Neural crest cell (in vitro differentiated cells): ENCODE measurements at regions not wholly inside any gene's neighbourhood (a gene's known extent, or its start where the extent isn't known, plus 50 kb on each side); places are given as distances from the start of the nearest gene placed in this dataset.

Experiments
- DNase-seq: peaks from one replicate; pipeline ENCODE4 v3.0.0; 2021; ENCODE audit warnings: low read depth, mixed read lengths, low spot score
- H3K27ac Mint-ChIP-seq: one replicate; pipeline ENCODE4 v1.8.0; 2021; ENCODE audit warnings: mild to moderate bottlenecking, mixed read lengths; ENCODE audit not compliant: unreplicated experiment
- H3K27me3 Mint-ChIP-seq: 2 replicates; pipeline ENCODE4 v1.8.0; 2021; ENCODE audit warnings: low read depth, mild to moderate bottlenecking, mixed read lengths
- H3K36me3 Mint-ChIP-seq: 2 replicates; pipeline ENCODE4 v1.8.0; 2021; ENCODE audit warnings: low read depth, mild to moderate bottlenecking, mixed read lengths
- H3K4me1 Mint-ChIP-seq: 2 replicates; pipeline ENCODE4 v1.8.0; 2021; ENCODE audit warnings: mixed read lengths
- H3K4me3 Mint-ChIP-seq: one replicate; pipeline ENCODE4 v1.8.0; 2021; ENCODE audit warnings: mild to moderate bottlenecking, mixed read lengths
- H3K9me3 Mint-ChIP-seq: 2 replicates; pipeline ENCODE4 v1.8.0; 2021; ENCODE audit warnings: mixed read lengths
- CTCF ChIP-seq: fragments of 200-600 bp; sonication (generic); conservative IDR thresholded peaks from 2 replicates; pipeline ENCODE4 v1.5.0; 2021; ENCODE audit warnings: antibody characterized with exemption, mild to moderate bottlenecking

- no peak for DNase-seq
- no peak overlapping the region for H3K4me3 Mint-ChIP-seq
- H3K27ac Mint-ChIP-seq, result no peak overlapping the region
- TF ChIP-seq CTCF, result no peak
- H3K36me3 Mint-ChIP-seq, result no peaks in the 10 kb centered on the region
- H3K4me1 Mint-ChIP-seq, result peaks cover 7% of the 10 kb centered on the region
- H3K9me3 Mint-ChIP-seq, result no peaks in the 10 kb centered on the region
- peaks cover 63% of the 10 kb centered on the region for H3K27me3 Mint-ChIP-seq
These were observed 195.3 kb downstream of the C1orf94 start for GRCh38 chr1:34371829-34372532.

- Mint-ChIP-seq H3K4me1 (peaks cover 7% of the 10 kb centered on the region), H3K9me3 (no peaks in the 10 kb centered on the region), H3K36me3 (no peaks in the 10 kb centered on the region), H3K27me3 (peaks cover 65% of the 10 kb centered on the region), H3K4me3 (no peak overlapping the region), H3K27ac (no peak overlapping the region)
- no peak for TF ChIP-seq CTCF
- no peak for DNase-seq
These were observed 196.2 kb downstream of the C1orf94 start for GRCh38 chr1:34372891-34373290.

GRCh38 chr1:34373912-34374311, 197.2 kb downstream of the C1orf94 start:
- Mint-ChIP-seq H3K36me3 (no peaks in the 10 kb centered on the region), H3K27ac (no peak overlapping the region), H3K9me3 (no peaks in the 10 kb centered on the region), H3K27me3 (peaks cover 59% of the 10 kb centered on the region), H3K4me1 (peaks cover 7% of the 10 kb centered on the region), H3K4me3 (no peak overlapping the region)
- no peak for DNase-seq
- TF ChIP-seq CTCF, result no peak

GRCh38 chr1:34376531-34376930, 199.8 kb downstream of the C1orf94 start:
- Mint-ChIP-seq H3K4me1 (peaks cover 7% of the 10 kb centered on the region), H3K36me3 (no peaks in the 10 kb centered on the region), H3K9me3 (no peaks in the 10 kb centered on the region), H3K27me3 (peaks cover 51% of the 10 kb centered on the region), H3K27ac (no peak overlapping the region), H3K4me3 (no peak overlapping the region)
- DNase-seq, result no peak
- TF ChIP-seq CTCF, result no peak

GRCh38 chr1:34378968-34379856, 202.5 kb downstream of the C1orf94 start:
- Mint-ChIP-seq H3K4me1 (peaks cover 7% of the 10 kb centered on the region), H3K36me3 (no peaks in the 10 kb centered on the region), H3K9me3 (no peaks in the 10 kb centered on the region), H3K27ac (no peak overlapping the region), H3K27me3 (peaks cover 30% of the 10 kb centered on the region), H3K4me3 (no peak overlapping the region)
- no peak for TF ChIP-seq CTCF
- DNase-seq, result no peak
